IMR-90 (cell line): ENCODE measurements at regions not wholly inside any gene's neighbourhood (a gene's known extent, or its start where the extent isn't known, plus 50 kb on each side); places are given as distances from the start of the nearest gene placed in this dataset.

Source experiments
- ATAC-seq: fragments of 200-7000 bp; cut with Tn5 transposase; 2 replicates; pipeline ENCODE4 v1.9.1; 2020; ENCODE audit warnings: low read depth, mild to moderate bottlenecking, moderate library complexity
- BruUV-seq: library from RNA; stranded (reverse); fragments of 400-500 nt; replicated peaks from 2 replicates; lab custom pipeline; 2021; lab: Mats Ljungman, UMichigan
- CTCF ChIA-PET: fragments of 300-600 bp; formaldehyde crosslinking; extraction: SDS; loops from one replicate; lab custom pipeline; 2021; ENCODE audit warnings: antibody characterized with exemption; lab: Yijun Ruan, JAX
- POLR2A ChIA-PET: fragments of 300-600 bp; sonication (Branson Sonifier 250); formaldehyde crosslinking; loops from one replicate; lab custom pipeline; 2022; ENCODE audit warnings: antibody characterized with exemption; ENCODE audit not compliant: unreplicated experiment; lab: Charles Lee
- DNase-seq: peaks from one replicate; pipeline ENCODE4 v3.0.0; 2013
- H2AFZ ChIP-seq: replicated peaks from 2 replicates; pipeline ENCODE3; 2013; ENCODE audit warnings: low read length, mild to moderate bottlenecking; ENCODE audit not compliant: poor library complexity
- H2AK5ac ChIP-seq: 2 replicates; pipeline ENCODE4 v1.6.1; 2013; ENCODE audit warnings: low read depth, low read length, inconsistent platforms
- H2AK9ac ChIP-seq: replicated peaks from 2 replicates; pipeline ENCODE3; 2013; ENCODE audit warnings: mild to moderate bottlenecking, low read depth, low read length, moderate library complexity; ENCODE audit not compliant: poor library complexity
- H2BK120ac ChIP-seq: 2 replicates; pipeline ENCODE4 v1.6.1; 2013; ENCODE audit warnings: low read depth, low read length, inconsistent platforms
- H2BK15ac ChIP-seq: 3 replicates; pipeline ENCODE4 v1.6.1; 2013; ENCODE audit warnings: low read depth, low read length, inconsistent platforms
- H2BK20ac ChIP-seq: 2 replicates; pipeline ENCODE4 v1.6.1; 2013; ENCODE audit warnings: low read depth, mild to moderate bottlenecking, inconsistent platforms, low read length, moderate library complexity
- H2BK5ac ChIP-seq: 2 replicates; pipeline ENCODE4 v1.6.1; 2013; ENCODE audit warnings: mild to moderate bottlenecking, low read depth, low read length, inconsistent platforms; ENCODE audit not compliant: poor library complexity, severe bottlenecking
- H3K14ac ChIP-seq: replicated peaks from 2 replicates; pipeline ENCODE4 v1.6.1; 2013; ENCODE audit warnings: low read depth, low read length, inconsistent platforms
- H3K18ac ChIP-seq: 2 replicates; pipeline ENCODE4 v1.6.1; 2013; ENCODE audit warnings: low read depth, low read length, control low read depth
- H3K23ac ChIP-seq: 2 replicates; pipeline ENCODE4 v1.6.1; 2013; ENCODE audit warnings: low read depth, low read length, inconsistent platforms
- H3K27ac ChIP-seq: 2 replicates; pipeline ENCODE4 v1.5.1; 2013; ENCODE audit warnings: mild to moderate bottlenecking, control low read depth, low read length; ENCODE audit not compliant: insufficient read depth
- H3K27me3 ChIP-seq: 2 replicates; pipeline ENCODE4 v1.6.1; 2013; ENCODE audit warnings: low read length; ENCODE audit not compliant: control insufficient read depth, insufficient read depth
- H3K36me3 ChIP-seq: 2 replicates; pipeline ENCODE4 v1.6.1; 2013; ENCODE audit warnings: low read length, mixed read lengths; ENCODE audit not compliant: control insufficient read depth, insufficient read depth
- H3K4ac ChIP-seq: 2 replicates; pipeline ENCODE4 v1.6.1; 2013; ENCODE audit warnings: low read depth, low read length, inconsistent platforms
- H3K4me1 ChIP-seq: 2 replicates; pipeline ENCODE4 v1.6.1; 2013; ENCODE audit warnings: low read length, mixed read lengths; ENCODE audit not compliant: control insufficient read depth, insufficient read depth
- H3K4me2 ChIP-seq: 2 replicates; pipeline ENCODE4 v1.6.1; 2013; ENCODE audit warnings: low read depth, mild to moderate bottlenecking, control low read depth, low read length, moderate library complexity
- H3K4me3 ChIP-seq: 2 replicates; pipeline ENCODE4 v1.5.1; 2013; ENCODE audit warnings: low read depth, mild to moderate bottlenecking, control low read depth, low read length, moderate library complexity; ENCODE audit not compliant: insufficient read depth
- H3K56ac ChIP-seq: 2 replicates; pipeline ENCODE4 v1.6.1; 2013; ENCODE audit warnings: low read length, inconsistent platforms; ENCODE audit not compliant: insufficient read depth; ENCODE audit errors: extremely low read depth
- H3K79me1 ChIP-seq, 2 experiments: 2 replicates each; pipeline ENCODE4 v1.6.1; 2013; ENCODE audit warnings: low read length in 2 of 2, inconsistent platforms in 1 of 2, low read depth in 1 of 2
- H3K9ac ChIP-seq: 2 replicates; pipeline ENCODE4 v1.6.1; 2013; ENCODE audit warnings: low read depth, low read length, control low read depth
- H3K9me1 ChIP-seq: 2 replicates; pipeline ENCODE4 v1.6.1; 2013; ENCODE audit warnings: low read length, inconsistent platforms; ENCODE audit not compliant: insufficient read depth
- H3K9me3 ChIP-seq: 2 replicates; pipeline ENCODE4 v1.6.1; 2013; ENCODE audit warnings: low read length; ENCODE audit not compliant: control insufficient read depth, insufficient read depth
- H4K20me1 ChIP-seq: 2 replicates; pipeline ENCODE4 v1.6.1; 2013; ENCODE audit warnings: low read length, inconsistent platforms; ENCODE audit not compliant: insufficient read depth
- H4K5ac ChIP-seq: 2 replicates; pipeline ENCODE4 v1.6.1; 2013; ENCODE audit warnings: mild to moderate bottlenecking, low read depth, low read length, control low read depth
- H4K8ac ChIP-seq, 2 experiments: 2 replicates each; pipeline ENCODE4 v1.6.1; 2013; ENCODE audit warnings: low read depth in 2 of 2, low read length in 2 of 2, control low read depth in 1 of 2, inconsistent platforms in 1 of 2
- H4K91ac ChIP-seq: 2 replicates; pipeline ENCODE4 v1.6.1; 2013; ENCODE audit warnings: low read depth, low read length, inconsistent platforms; ENCODE audit not compliant: insufficient read depth
- BHLHE40 ChIP-seq: fragments of 150-350 bp; IDR thresholded peaks from 2 replicates; pipeline ENCODE4 v1.6.1; 2016; ENCODE audit warnings: mild to moderate bottlenecking, low read depth, low read length
- CEBPB ChIP-seq: IDR thresholded peaks from 2 replicates; pipeline ENCODE4 v1.6.1; 2012; ENCODE audit warnings: low read depth, low read length, improper control_type of control experiment
- CHD1 ChIP-seq: IDR thresholded peaks from 2 replicates; pipeline ENCODE4 v1.6.1; 2012; ENCODE audit warnings: low read depth, low read length, improper control_type of control experiment
- ELK1 ChIP-seq: fragments of 150-350 bp; IDR thresholded peaks from 2 replicates; pipeline ENCODE4 v1.6.1; 2016; ENCODE audit warnings: low read depth, mild to moderate bottlenecking, low read length, moderate library complexity, borderline replicate concordance
- FOS ChIP-seq: fragments of 150-350 bp; IDR thresholded peaks from 2 replicates; pipeline ENCODE4 v1.6.1; 2016; ENCODE audit warnings: low read depth, low read length
- MAFK ChIP-seq: IDR thresholded peaks from 2 replicates; pipeline ENCODE4 v1.6.1; 2012; ENCODE audit warnings: low read depth, low read length, improper control_type of control experiment
- MAZ ChIP-seq: IDR thresholded peaks from 2 replicates; pipeline ENCODE4 v1.6.1; 2012; ENCODE audit warnings: low read depth, mild to moderate bottlenecking, low read length, improper control_type of control experiment, moderate library complexity, borderline replicate concordance
- MXI1 ChIP-seq: IDR thresholded peaks from 2 replicates; pipeline ENCODE4 v1.6.1; 2012; ENCODE audit warnings: low read depth, mild to moderate bottlenecking, low read length, moderate library complexity, borderline replicate concordance
- NFE2L2 ChIP-seq: fragments of 150-350 bp; IDR thresholded peaks from 2 replicates; pipeline ENCODE4 v1.6.1; 2016; ENCODE audit warnings: low read depth, mild to moderate bottlenecking, low read length
- POLR2A ChIP-seq: IDR thresholded peaks from 2 replicates; pipeline ENCODE4 v1.6.1; 2012; ENCODE audit warnings: mild to moderate bottlenecking, low read depth, low read length
- RCOR1 ChIP-seq: IDR thresholded peaks from 2 replicates; pipeline ENCODE4 v1.6.1; 2012; ENCODE audit warnings: mild to moderate bottlenecking, low read length, improper control_type of control experiment; ENCODE audit not compliant: insufficient replicate concordance
- RFX5 ChIP-seq: IDR thresholded peaks from 2 replicates; pipeline ENCODE4 v1.8.0; 2012; ENCODE audit warnings: low read depth, mild to moderate bottlenecking, low read length, moderate library complexity
- SMC3 ChIP-seq: fragments of 150-350 bp; IDR thresholded peaks from 2 replicates; pipeline ENCODE4 v1.6.1; 2016; ENCODE audit warnings: low read depth, mild to moderate bottlenecking, antibody characterized with exemption, low read length, moderate library complexity
- USF2 ChIP-seq: fragments of 150-350 bp; IDR thresholded peaks from 2 replicates; pipeline ENCODE4 v1.6.1; 2017; ENCODE audit warnings: mild to moderate bottlenecking, antibody characterized with exemption, low read length, low read depth
- dilution Hi-C: fragments of 300-500 bp; cut with HindIII; formaldehyde crosslinking; loops from one replicate; pipeline ENCODE4 v1.14.3; 2018; ENCODE audit warnings: low sequenced_read_pairs; ENCODE audit not compliant: unreplicated experiment
- in situ Hi-C: fragments of 300-500 bp; cut with MboI; formaldehyde crosslinking; loops from 3 replicates; pipeline ENCODE4 v1.14.3; 2019; ENCODE audit warnings: low sequenced_read_pairs, inconsistent platforms, mixed read lengths
- intact Hi-C: fragments of 100-400 bp; cut with micrococcal nuclease; formaldehyde crosslinking; loops from 2 replicates; pipeline ENCODE4 v1.10.0; 2022

- no peak overlapping the region for H3K23ac ChIP-seq
- no TSS peak for BruUV-seq
- no peaks in the 10 kb centered on the region for H4K20me1 ChIP-seq
- H2BK120ac ChIP-seq, result no peak overlapping the region
- ChIA-PET POLR2A (no interaction called here), CTCF (no interaction called here)
- H4K5ac ChIP-seq, result no peak overlapping the region
- no peak overlapping the region for H2BK15ac ChIP-seq
- no peak overlapping the region for H3K9ac ChIP-seq
- H2BK20ac ChIP-seq, result no peak overlapping the region
- H3K27ac ChIP-seq, result no peak overlapping the region
- no peak overlapping the region for H2AK9ac ChIP-seq
- H3K27me3 ChIP-seq, result peaks cover 10% of the 10 kb centered on the region
- ATAC-seq (no peak), DNase-seq (no peak)
- no peaks in the 10 kb centered on the region for H3K36me3 ChIP-seq
- H3K4ac ChIP-seq, result no peak overlapping the region
- H3K9me1 ChIP-seq, result no peaks in the 10 kb centered on the region
- no peaks in the 10 kb centered on the region for H3K9me3 ChIP-seq
- no peak overlapping the region for H2BK5ac ChIP-seq
- no peak overlapping the region for H3K56ac ChIP-seq
- dilution Hi-C loops, result no loop called here
- H3K4me3 ChIP-seq, result no peak overlapping the region
- no peak overlapping the region for H2AFZ ChIP-seq
- intact Hi-C loops, result no loop called here
- no peak overlapping the region for H3K4me2 ChIP-seq
- no peak overlapping the region for H2AK5ac ChIP-seq
- H3K18ac ChIP-seq, result no peak overlapping the region
- in situ Hi-C loops, result no loop called here
- TF ChIP-seq CEBPB (no peak), MAZ (no peak), RCOR1 (no peak), FOS (no peak), MXI1 (no peak), MAFK (no peak), POLR2A (no peak), ELK1 (no peak), SMC3 (no peak), RFX5 (no peak), USF2 (no peak), CHD1 (no peak), NFE2L2 (no peak), BHLHE40 (no peak)
- no peak overlapping the region for H4K91ac ChIP-seq
- no peak overlapping the region for H3K14ac ChIP-seq
- H3K4me1 ChIP-seq, result no peaks in the 10 kb centered on the region
- no peaks in the 10 kb centered on the region for H3K79me1 ChIP-seq
- no peak overlapping the region for H4K8ac ChIP-seq
Observed at GRCh38 chr1:192873836-192874235, 65.0 kb downstream of the RGS2 start.
